ENCODE measurements at regions not wholly inside any gene's neighbourhood (a gene's known extent, or its start where the extent isn't known, plus 50 kb on each side); places are given as distances from the start of the nearest gene placed in this dataset.

- TF ChIP-seq, protein P1, sequence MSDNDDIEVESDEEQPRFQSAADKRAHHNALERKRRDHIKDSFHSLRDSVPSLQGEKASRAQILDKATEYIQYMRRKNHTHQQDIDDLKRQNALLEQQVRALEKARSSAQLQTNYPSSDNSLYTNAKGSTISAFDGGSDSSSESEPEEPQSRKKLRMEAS (IDR thresholded peaks at IDR 0.05; ENCODE audit: low read depth, low read length), result peak; percentile 54
- TF ChIP-seq MYC (IDR thresholded peaks at IDR 0.05; ENCODE audit: low read depth, low read length), result no peak
- peak; percentile 73 for DNase-seq (ENCODE audit: low read depth)
- no peak overlapping the region for H3K4me3 ChIP-seq (ENCODE audit: low read depth, low read length)
Observed at GRCh38 chr3:177281292-177282118, 84.2 kb upstream of the TBL1XR1 start.

DNA sequence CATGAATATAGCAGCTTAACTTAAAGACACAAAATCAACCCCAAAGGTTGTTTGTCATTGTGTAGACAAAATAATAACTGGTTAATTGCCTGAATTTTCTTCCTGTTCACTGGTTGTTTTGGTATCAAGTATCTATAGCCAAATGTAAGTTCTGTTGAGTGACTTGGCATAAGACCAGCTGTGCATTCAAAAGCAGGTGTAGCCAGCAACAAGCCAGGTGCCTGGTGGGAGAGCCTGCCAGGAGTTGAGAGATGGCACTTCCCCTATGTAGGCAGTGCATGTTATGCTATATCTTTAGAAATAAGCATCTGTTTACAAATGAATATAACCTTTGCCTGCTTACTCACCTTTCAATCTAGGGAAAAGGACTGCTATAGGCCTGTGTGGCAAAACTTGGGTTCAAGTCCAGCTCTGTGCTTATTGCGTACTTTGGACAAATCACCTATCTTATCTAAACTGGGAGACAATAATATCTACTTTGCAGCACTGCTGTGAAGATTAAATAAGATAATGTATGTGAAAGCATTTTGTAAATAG, 84.9 kb upstream of the TBL1XR1 start:
- H3K4me3 ChIP-seq (ENCODE audit: low read depth, low read length), result no peak overlapping the region
- no peak for DNase-seq (ENCODE audit: low read depth)
- no peak for TF ChIP-seq MYC (IDR thresholded peaks at IDR 0.05; ENCODE audit: low read depth, low read length)
- TF ChIP-seq POLR2A (IDR thresholded peaks at IDR 0.05; ENCODE audit: extremely low read depth, insufficient read length), result no peak
- TF ChIP-seq, protein P1 (IDR thresholded peaks at IDR 0.05; ENCODE audit: low read depth, low read length), result no peak
- TF ChIP-seq CTCF (IDR thresholded peaks at IDR 0.05; ENCODE audit: low read depth, low read length), result no peak

- no peak for DNase-seq (ENCODE audit: low read depth)
- H3K4me3 ChIP-seq (ENCODE audit: low read depth, low read length), result peak overlapping the region; percentile 14
- TF ChIP-seq, protein P1 (IDR thresholded peaks at IDR 0.05; ENCODE audit: low read depth, low read length), result no peak
- TF ChIP-seq POLR2A (IDR thresholded peaks at IDR 0.05; ENCODE audit: extremely low read depth, insufficient read length), result no peak
- no peak for TF ChIP-seq MYC (IDR thresholded peaks at IDR 0.05; ENCODE audit: low read depth, low read length)
- TF ChIP-seq CTCF (IDR thresholded peaks at IDR 0.05; ENCODE audit: low read depth, low read length), result no peak
Observed at GRCh38 chr3:177283983-177284382, 86.7 kb upstream of the TBL1XR1 start.

DNA sequence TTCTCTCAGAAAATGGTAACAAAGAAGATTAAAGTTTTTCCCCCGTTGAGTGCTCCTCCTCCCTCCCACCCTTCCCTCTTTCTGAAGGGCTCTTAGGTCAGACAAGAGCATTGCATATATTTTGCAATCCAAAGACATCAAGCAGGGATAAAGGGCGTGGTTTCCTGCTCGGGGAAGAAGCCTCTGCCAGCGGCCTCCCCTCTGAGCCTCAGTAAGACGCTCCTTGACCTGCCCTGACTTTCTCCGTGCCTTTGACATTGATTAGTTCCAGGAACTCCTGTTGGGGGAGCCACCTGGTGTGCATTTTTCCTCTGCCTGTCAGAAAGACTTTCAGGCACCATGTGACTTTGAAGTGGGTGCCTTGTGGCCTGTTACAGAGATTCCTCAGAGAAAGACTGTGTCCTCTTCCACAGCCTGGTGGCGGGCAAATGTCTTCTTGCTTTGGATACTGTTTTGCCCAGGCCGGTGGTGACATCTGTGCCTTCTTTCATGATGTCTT, 87.2 kb upstream of the TBL1XR1 start:
- DNase-seq (ENCODE audit: low read depth), result peak; percentile 92
- TF ChIP-seq CTCF (IDR thresholded peaks at IDR 0.05; ENCODE audit: low read depth, low read length) (no peak), POLR2A (IDR thresholded peaks at IDR 0.05; ENCODE audit: extremely low read depth, insufficient read length) (no peak)
- TF ChIP-seq, protein P1 (IDR thresholded peaks at IDR 0.05; ENCODE audit: low read depth, low read length), result peak; percentile 85
- peak overlapping the region; percentile 14 for H3K4me3 ChIP-seq (ENCODE audit: low read depth, low read length)

DNA sequence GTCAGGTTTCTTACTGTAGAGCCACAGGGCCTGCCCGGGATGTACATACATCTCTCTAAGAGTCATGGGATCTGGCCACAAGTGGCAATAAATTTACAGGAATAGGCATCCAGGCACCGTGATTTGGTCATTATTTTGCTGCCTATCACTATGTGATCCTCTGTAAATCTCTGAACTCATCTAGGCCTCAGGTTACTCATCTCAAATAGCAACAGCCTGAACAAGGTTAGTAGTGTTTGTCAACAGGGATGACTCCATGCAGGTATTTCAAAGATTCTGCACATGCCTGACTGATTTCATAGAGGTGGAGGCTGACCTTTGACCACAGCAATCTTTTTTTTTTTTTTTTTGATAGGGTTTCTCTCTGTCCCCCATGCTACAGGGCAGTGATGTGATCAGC, 88.8 kb upstream of the TBL1XR1 start:
- DNase-seq (ENCODE audit: low read depth), result no peak
- no peak for TF ChIP-seq MYC (IDR thresholded peaks at IDR 0.05; ENCODE audit: low read depth, low read length)
- TF ChIP-seq, protein P1 (IDR thresholded peaks at IDR 0.05; ENCODE audit: low read depth, low read length), result no peak
- TF ChIP-seq POLR2A (IDR thresholded peaks at IDR 0.05; ENCODE audit: extremely low read depth, insufficient read length), result no peak
- TF ChIP-seq CTCF (IDR thresholded peaks at IDR 0.05; ENCODE audit: low read depth, low read length), result no peak
- no peak overlapping the region for H3K4me3 ChIP-seq (ENCODE audit: low read depth, low read length)

- DNase-seq (ENCODE audit: low read depth), result peak; percentile 56
- TF ChIP-seq POLR2A (IDR thresholded peaks at IDR 0.05; ENCODE audit: extremely low read depth, insufficient read length) (no peak), MYC (IDR thresholded peaks at IDR 0.05; ENCODE audit: low read depth, low read length) (no peak), CTCF (IDR thresholded peaks at IDR 0.05; ENCODE audit: low read depth, low read length) (no peak)
- TF ChIP-seq, protein P1 (IDR thresholded peaks at IDR 0.05; ENCODE audit: low read depth, low read length), result no peak
- H3K4me3 ChIP-seq (ENCODE audit: low read depth, low read length), result no peak overlapping the region
Observed at GRCh38 chr3:177287231-177287630, 89.9 kb upstream of the TBL1XR1 start.
